ENCODE measurements at regions not wholly inside any gene's neighbourhood (a gene's known extent, or its start where the extent isn't known, plus 50 kb on each side); places are given as distances from the start of the nearest gene placed in this dataset.

GRCh38 chr14:98074111-98074510 is 1197.9 kb downstream of the BCL11B start:
- no peak for DNase-seq

DNA sequence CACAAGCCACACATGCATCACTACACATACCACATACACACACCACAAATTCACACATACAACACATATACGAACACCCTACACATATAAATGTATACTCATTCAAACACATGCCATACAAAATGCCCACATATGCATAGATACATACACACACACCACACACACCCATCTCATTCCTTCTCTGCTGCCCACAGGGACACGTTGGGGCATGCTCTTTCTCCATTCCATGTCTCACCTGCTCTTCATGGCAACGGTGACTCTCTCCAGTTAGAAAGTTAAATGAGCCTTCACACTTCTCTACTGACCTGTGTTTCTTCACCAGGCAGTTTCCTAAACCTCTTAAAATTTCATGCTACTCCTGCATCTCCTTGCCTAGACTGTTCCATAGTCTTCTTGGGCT is 1194.8 kb downstream of the BCL11B start:
- no peak for DNase-seq

- DNase-seq: no peak
Observed at GRCh38 chr14:98082833-98083232, 1189.2 kb downstream of the BCL11B start.

DNA sequence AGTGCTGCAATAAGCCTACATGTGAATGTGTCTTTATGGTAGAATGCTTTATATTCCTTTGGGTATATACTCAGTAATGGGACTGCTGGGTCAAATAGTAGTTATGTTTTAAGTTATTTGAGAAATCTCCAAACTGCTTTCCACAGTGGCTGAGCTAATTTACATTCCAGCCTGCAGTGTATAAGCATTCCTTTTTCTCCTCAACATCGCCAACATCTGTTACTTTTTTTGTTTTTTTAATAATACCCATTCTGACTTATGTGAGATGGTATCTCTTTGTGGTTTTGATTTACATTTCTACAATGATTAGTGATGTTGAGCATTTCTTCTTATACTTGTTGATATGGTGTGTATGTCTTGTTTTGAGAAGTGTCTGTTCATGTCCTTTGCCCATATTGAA is 1186.2 kb downstream of the BCL11B start:
- no peak for DNase-seq

GRCh38 chr14:98093111-98093510 is 1178.9 kb downstream of the BCL11B start:
- DNase-seq: peak; percentile 89

DNA sequence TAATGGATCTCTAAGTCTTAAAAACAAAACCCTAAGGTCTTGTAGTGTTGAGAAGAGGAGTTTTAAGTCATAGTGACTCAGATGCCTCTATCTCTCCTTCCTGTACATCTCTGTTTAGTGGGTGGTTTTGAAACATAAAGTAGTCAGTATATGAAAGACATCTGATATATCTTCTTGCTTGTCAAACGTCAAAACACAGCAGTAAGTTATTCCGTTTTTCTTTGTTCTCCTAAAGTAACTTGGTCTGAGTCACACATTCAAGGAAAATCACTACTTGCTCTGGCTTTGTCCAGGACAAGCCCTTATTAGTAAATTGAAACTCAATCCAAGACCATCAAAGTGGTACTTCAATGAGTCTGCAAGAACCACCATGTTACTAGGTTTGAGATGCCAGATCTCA is 1172.5 kb downstream of the BCL11B start:
- no peak for DNase-seq

GRCh38 chr14:98101323-98101722 is 1170.7 kb downstream of the BCL11B start:
- no peak for DNase-seq

- no peak for DNase-seq
Observed at GRCh38 chr14:98103705-98104104, 1168.3 kb downstream of the BCL11B start.

- no peak for DNase-seq
Observed at GRCh38 chr14:98109326-98109725, 1162.7 kb downstream of the BCL11B start.

- peak; percentile 66 for DNase-seq
Observed at GRCh38 chr14:98112194-98112780, 1159.7 kb downstream of the BCL11B start.

- no peak for DNase-seq
Observed at GRCh38 chr14:98114122-98114895, 1157.7 kb downstream of the BCL11B start.

DNA sequence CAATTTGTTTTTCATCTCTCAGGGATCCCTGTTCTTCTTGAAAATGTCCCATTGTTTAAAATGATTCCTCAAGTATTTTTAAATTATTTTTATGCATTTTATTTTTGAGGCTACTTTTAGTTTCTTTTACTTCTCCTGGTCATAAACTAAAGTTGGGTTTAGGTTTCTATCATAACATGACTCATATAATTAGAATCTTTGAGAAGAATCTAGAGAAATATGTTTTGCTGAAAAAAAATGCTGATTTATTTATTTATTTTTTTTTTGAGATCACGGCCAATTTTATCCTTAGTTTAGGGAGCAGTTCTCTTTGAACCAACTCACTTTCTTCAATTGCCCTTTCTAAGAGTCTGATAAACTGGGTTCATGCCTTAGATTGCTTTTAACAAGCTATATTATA is 1157.1 kb downstream of the BCL11B start:
- DNase-seq: no peak

- no peak for DNase-seq
Observed at GRCh38 chr14:98118749-98119148, 1153.2 kb downstream of the BCL11B start.

DNA sequence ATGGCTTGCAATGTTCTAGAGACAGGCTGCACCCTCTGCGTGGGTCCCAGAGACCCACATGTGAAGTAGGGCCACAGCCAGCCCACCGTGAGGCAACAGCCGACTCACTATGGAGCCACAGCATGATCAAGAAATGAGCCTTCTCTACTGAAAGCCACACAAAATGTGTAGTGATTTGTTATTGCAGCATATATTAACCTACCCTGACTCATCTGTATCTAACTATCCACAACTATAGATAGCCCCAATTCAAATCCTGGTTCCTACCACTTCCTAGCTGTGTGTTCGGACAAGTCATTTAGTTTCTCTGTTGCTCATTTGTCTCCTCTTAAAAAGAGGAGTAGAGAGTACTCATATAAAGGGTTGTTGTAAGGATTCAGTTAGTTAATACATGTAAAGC is 1152.3 kb downstream of the BCL11B start:
- no peak for DNase-seq

GRCh38 chr14:98120831-98121464 is 1151.0 kb downstream of the BCL11B start:
- DNase-seq: no peak

DNA sequence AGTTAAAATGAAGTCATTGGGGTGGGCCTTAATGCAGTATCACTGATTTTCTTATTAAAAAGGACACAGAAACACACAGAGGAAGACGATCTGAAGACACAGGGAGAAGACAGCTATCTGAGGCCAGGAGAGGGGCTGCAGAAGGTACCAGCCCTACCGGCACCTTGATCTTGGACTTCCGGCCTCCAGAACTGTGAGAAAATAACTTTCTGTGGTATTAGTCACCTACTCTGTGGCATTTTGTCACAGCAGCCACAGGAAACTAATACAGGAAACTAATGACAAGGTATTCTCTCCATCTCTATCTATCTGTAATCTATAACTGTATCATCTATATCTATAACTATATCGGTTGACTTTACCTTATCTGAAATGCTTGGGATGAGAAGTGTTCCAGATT is 1149.5 kb downstream of the BCL11B start:
- no peak for DNase-seq

DNA sequence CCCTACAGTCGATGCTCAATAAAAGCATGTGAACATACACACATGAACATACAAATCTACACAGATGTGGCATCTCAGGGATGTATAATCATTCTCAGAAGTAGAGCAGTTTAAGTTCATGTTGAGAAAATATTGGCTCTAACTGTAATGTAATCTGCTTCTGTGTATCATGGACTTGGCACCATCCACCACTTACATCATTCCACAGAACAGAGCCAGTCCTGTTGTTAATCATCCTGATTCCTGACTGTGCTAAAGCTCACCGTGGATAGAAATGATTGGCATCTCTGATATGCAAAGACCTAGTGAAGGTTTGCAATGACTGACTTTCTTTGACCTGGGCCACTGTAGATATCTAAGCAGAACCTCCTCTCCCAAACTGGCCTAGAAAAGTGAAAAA is 1141.3 kb downstream of the BCL11B start:
- peak; percentile 35 for DNase-seq

DNA sequence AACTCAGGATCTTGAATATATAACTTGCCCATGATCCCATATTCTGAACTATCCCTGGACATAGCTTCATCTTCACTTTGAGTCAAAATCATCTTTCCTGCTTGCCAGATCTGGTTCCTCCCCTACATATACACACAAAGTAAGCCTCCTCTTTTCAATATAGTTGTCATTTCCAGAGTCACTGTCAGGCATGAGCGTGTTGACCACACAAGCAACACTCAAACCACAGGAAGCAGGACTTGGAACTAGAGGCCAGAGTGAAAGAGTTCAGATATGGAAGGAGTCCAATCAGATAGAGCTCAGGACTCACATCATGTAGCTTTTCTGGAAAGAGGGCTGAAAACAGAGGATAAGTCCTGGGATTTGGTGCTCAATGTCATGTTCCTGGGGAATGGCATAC is 1140.6 kb downstream of the BCL11B start:
- DNase-seq: no peak

GRCh38 chr14:98133806-98134205 is 1138.2 kb downstream of the BCL11B start:
- no peak for DNase-seq

DNA sequence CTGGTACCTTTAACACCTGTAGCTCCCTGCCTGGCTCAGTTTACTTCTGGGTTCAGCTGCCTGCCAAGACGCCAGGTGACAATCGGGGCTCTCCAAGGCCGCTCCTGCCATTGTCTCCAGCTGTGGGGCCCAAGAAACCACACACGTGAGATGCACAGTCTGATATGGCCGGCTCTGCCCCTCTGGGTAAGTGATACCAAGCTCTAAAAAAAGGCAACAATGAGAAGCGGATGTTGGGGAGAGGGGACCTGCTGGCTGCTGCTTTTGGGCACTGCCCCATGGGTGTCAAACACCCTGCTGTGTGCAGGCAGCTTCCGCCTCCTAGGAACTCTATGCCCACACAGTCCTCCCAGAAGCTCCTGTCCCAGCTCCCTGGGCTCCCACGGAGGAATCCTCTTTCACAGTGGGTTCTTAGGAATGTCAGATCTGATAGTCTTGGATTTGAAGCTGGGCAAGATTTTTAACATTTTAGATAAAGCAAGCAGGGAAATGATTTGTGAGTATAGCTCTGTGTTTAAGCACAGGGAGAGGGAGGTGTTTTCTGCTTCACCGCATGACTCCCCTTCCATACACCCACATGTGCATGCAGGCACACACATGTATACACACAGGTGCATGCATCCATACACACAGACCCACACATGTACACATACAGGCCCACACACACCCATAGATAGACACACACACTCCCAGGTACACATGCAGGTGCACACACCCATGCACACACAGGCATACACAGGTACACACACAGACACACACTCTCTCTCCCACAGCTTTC is 1135.8 kb downstream of the BCL11B start:
- no peak for DNase-seq

DNA sequence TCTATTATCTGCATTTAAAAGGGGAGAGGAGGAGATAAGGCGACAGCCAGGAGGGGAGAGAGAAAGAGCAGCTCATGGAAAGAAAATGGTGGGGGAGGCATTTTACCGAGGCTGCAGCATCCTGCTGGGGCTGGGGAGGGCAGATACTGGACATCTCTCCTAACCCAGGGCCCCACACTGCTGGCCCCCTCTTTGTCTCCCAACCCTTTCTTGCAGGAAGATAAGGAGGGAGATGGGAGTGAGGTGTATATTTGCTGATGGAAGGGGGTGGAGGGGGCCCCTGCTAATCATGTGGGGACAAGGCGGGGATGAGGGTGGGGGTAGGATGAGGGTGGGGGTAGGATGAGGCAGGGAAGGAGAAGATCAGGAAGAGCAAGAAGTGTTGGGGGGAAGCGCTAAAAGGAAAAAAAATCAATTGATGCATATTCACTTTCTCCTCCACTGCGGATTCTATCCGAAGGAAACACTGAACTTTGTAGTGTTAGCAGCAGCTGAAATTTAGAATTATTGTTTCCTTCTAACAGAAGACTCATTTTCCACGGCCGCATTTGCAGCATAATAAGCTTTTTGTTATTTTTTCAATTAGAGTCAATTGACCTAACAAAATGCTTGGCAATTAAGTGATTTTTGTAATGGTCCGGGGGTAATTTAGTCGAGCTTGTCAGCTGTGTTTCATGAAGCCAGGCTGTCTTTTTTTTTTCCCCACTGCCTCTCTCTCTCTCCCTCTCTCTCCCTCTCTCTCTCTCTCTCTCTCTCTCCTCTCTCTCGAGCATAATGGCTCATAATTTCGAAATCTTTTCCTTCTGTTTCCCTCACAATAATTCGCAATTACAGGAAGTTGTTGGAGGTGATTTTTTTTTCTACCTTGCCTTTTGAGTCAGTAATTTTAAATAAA is 1134.6 kb downstream of the BCL11B start:
- DNase-seq: peak; percentile 73

- DNase-seq: peak; percentile 76
Observed at GRCh38 chr14:98138666-98139065, 1133.3 kb downstream of the BCL11B start.
